ENCODE measurements at regions not wholly inside any gene's neighbourhood (a gene's known extent, or its start where the extent isn't known, plus 50 kb on each side); places are given as distances from the start of the nearest gene placed in this dataset.

GRCh38 chr3:76700323-76700722, 339.6 kb upstream of the ROBO2 start:
- TF ChIP-seq POLR2A (IDR thresholded peaks at IDR 0.05; ENCODE audit: low read depth) (no peak), CTCF (IDR thresholded peaks at IDR 0.05) (no peak), EP300 (IDR thresholded peaks at IDR 0.05) (no peak), POLR2AphosphoS5 (IDR thresholded peaks at IDR 0.05) (no peak)

All from esophagus muscularis mucosa (tissue), 4 donors.